GM23338 (cell line): ENCODE measurements at regions not wholly inside any gene's neighbourhood (a gene's known extent, or its start where the extent isn't known, plus 50 kb on each side); places are given as distances from the start of the nearest gene placed in this dataset.

Experiments
- ATAC-seq: fragments of 200-7000 bp; cut with Tn5 transposase; 3 replicates; pipeline ENCODE4 v1.9.1; 2020
- DNase-seq: peaks from one replicate; pipeline ENCODE4 v3.0.0-alpha.2; 2015; ENCODE audit warnings: low spot score
- H2AFZ ChIP-seq: fragments of 200-600 bp; sonication (generic); 2 replicates; pipeline ENCODE4 v1.8.0; 2016; ENCODE audit warnings: antibody characterized with exemption, mild to moderate bottlenecking, moderate library complexity
- H3F3A ChIP-seq: fragments of 200-600 bp; sonication (generic); replicated peaks from 2 replicates; pipeline ENCODE4 v1.8.0; 2017; ENCODE audit warnings: antibody characterized with exemption, mixed run types, low read depth
- H3K27ac ChIP-seq: fragments of 200-600 bp; sonication (generic); 2 replicates; pipeline ENCODE4 v1.6.1; 2016; ENCODE audit warnings: low read depth
- H3K27me3 ChIP-seq: fragments of 200-600 bp; sonication (generic); 2 replicates; pipeline ENCODE4 v1.8.0; 2016; ENCODE audit warnings: mild to moderate bottlenecking, mixed run types, moderate library complexity; ENCODE audit not compliant: insufficient read depth
- H3K36me3 ChIP-seq: fragments of 200-600 bp; sonication (generic); 2 replicates; pipeline ENCODE4 v1.8.0; 2016; ENCODE audit warnings: mild to moderate bottlenecking; ENCODE audit not compliant: insufficient read depth
- H3K4me1 ChIP-seq: fragments of 200-600 bp; sonication (generic); 2 replicates; pipeline ENCODE4 v1.8.0; 2016; ENCODE audit warnings: mild to moderate bottlenecking, moderate library complexity; ENCODE audit not compliant: insufficient read depth
- H3K4me2 ChIP-seq: fragments of 200-600 bp; sonication (generic); 2 replicates; pipeline ENCODE4 v1.7.1; 2017; ENCODE audit warnings: mixed run types
- H3K4me3 ChIP-seq: fragments of 200-600 bp; sonication (generic); 2 replicates; pipeline ENCODE4 v1.6.1; 2016; ENCODE audit warnings: mixed run types
- H3K79me2 ChIP-seq: fragments of 200-600 bp; sonication (generic); replicated peaks from 2 replicates; pipeline ENCODE4 v1.8.0; 2017; ENCODE audit warnings: mild to moderate bottlenecking; ENCODE audit not compliant: insufficient read depth
- H3K9me2 ChIP-seq: fragments of 200-600 bp; sonication (generic); 2 replicates; pipeline ENCODE4 v1.8.0; 2017; ENCODE audit not compliant: insufficient read depth
- H4K20me1 ChIP-seq: fragments of 200-600 bp; sonication (generic); replicated peaks from 2 replicates; pipeline ENCODE4 v1.8.0; 2017; ENCODE audit warnings: mild to moderate bottlenecking; ENCODE audit not compliant: insufficient read depth
- H3K27ac Mint-ChIP-seq: 2 replicates; pipeline ENCODE4 v1.8.0; 2020; ENCODE audit warnings: inconsistent platforms, mild to moderate bottlenecking, moderate library complexity, mixed read lengths
- H3K27me3 Mint-ChIP-seq: 3 replicates; pipeline ENCODE4 v1.8.0; 2022; ENCODE audit warnings: low read depth, mild to moderate bottlenecking, moderate library complexity, mixed read lengths, inconsistent platforms; ENCODE audit not compliant: insufficient read depth, poor library complexity
- H3K36me3 Mint-ChIP-seq: 3 replicates; pipeline ENCODE4 v1.8.0; 2021; ENCODE audit warnings: low read depth, mild to moderate bottlenecking, inconsistent platforms, moderate library complexity, mixed read lengths
- H3K4me1 Mint-ChIP-seq: 3 replicates; pipeline ENCODE4 v1.8.0; 2020; ENCODE audit warnings: mild to moderate bottlenecking, inconsistent platforms, mixed read lengths
- H3K4me3 Mint-ChIP-seq: 3 replicates; pipeline ENCODE4 v1.8.0; 2021; ENCODE audit warnings: moderate library complexity, mild to moderate bottlenecking, inconsistent platforms, mixed read lengths
- H3K9me3 Mint-ChIP-seq: 3 replicates; pipeline ENCODE4 v1.8.0; 2020; ENCODE audit warnings: moderate library complexity, mild to moderate bottlenecking, inconsistent platforms, mixed read lengths
- CREB1 ChIP-seq: fragments of 250-450 bp; sonication (Bioruptor Pico); IDR thresholded peaks from 2 replicates; pipeline ENCODE4 v1.5.0; 2020; ENCODE audit warnings: low read depth, mild to moderate bottlenecking, moderate library complexity
- EZH2 ChIP-seq: fragments of 200-600 bp; sonication (generic); IDR thresholded peaks from one replicate; pipeline ENCODE4 v1.8.0; 2017; ENCODE audit warnings: antibody characterized with exemption, mild to moderate bottlenecking, low read depth; ENCODE audit not compliant: unreplicated experiment
- EZH2phosphoT487 ChIP-seq: fragments of 200-600 bp; sonication (generic); IDR thresholded peaks from one replicate; pipeline ENCODE4 v1.8.1; 2018; ENCODE audit warnings: antibody characterized with exemption; ENCODE audit not compliant: unreplicated experiment
- JUNB ChIP-seq: IDR thresholded peaks from one replicate; pipeline ENCODE4 v1.6.1; 2016; ENCODE audit warnings: antibody characterized with exemption; ENCODE audit not compliant: unreplicated experiment
- NANOG ChIP-seq: IDR thresholded peaks from 2 replicates; pipeline ENCODE4 v1.6.1; 2016; ENCODE audit warnings: antibody characterized with exemption, borderline replicate concordance
- POLR2AphosphoS5 ChIP-seq: IDR thresholded peaks from 2 replicates; pipeline ENCODE4 v1.6.1; 2016; ENCODE audit warnings: antibody characterized with exemption, low read depth
- STAT1 ChIP-seq: IDR thresholded peaks from one replicate; pipeline ENCODE4 v1.6.1; 2016; ENCODE audit warnings: antibody characterized with exemption; ENCODE audit not compliant: unreplicated experiment
- ZNF114 ChIP-seq: fragments of 250-450 bp; sonication (Bioruptor Pico); IDR thresholded peaks from 2 replicates; pipeline ENCODE4 v1.5.0; 2020; ENCODE audit warnings: mild to moderate bottlenecking, moderate library complexity
- ZNF331 ChIP-seq: fragments of 250-450 bp; sonication (Bioruptor Pico); IDR thresholded peaks from 2 replicates; pipeline ENCODE4 v1.5.0; 2020; ENCODE audit warnings: low read depth, mild to moderate bottlenecking, moderate library complexity
- TF ChIP-seq, protein P1 (sequence below): IDR thresholded peaks from 2 replicates; pipeline ENCODE4 v1.6.1; 2016; ENCODE audit warnings: antibody characterized with exemption
- TF ChIP-seq, protein P2 (sequence below), 2 experiments: fragments of 200-600 bp in 1 of 2; sonication (generic) in 1 of 2; conservative IDR thresholded peaks; 2 replicates each; pipeline versions ENCODE4 v1.5.1 to v1.6.1; 2016 to 2017; ENCODE audit warnings: antibody characterized with exemption in 2 of 2, low read depth in 2 of 2, mild to moderate bottlenecking in 2 of 2, moderate library complexity in 1 of 2
- TF ChIP-seq, protein P3 (sequence below): fragments of 250-450 bp; sonication (Bioruptor Pico); IDR thresholded peaks from 2 replicates; pipeline ENCODE4 v1.5.0; 2020; ENCODE audit warnings: mild to moderate bottlenecking, moderate library complexity
- TF ChIP-seq, protein P4 (sequence below): IDR thresholded peaks from one replicate; pipeline ENCODE4 v1.6.1; 2018; ENCODE audit warnings: antibody characterized with exemption; ENCODE audit not compliant: unreplicated experiment

- Histone ChIP-seq H3K36me3 (no peaks in the 10 kb centered on the region), H3K4me2 (no peak overlapping the region), H3K9me2 (no peaks in the 10 kb centered on the region), H3K4me1 (peaks cover 20% of the 10 kb centered on the region), H3K27ac (no peak overlapping the region), H3K27me3 (no peaks in the 10 kb centered on the region), H3F3A (0 out of 2 replicates have a peak, but pooled peaks cover 5% of the 10 kb centered on the region), H4K20me1 (no peaks in the 10 kb centered on the region), H3K4me3 (no peak overlapping the region), H3K79me2 (no peaks in the 10 kb centered on the region; the same call in 1 of the 2 replicates), H2AFZ (no peak overlapping the region)
- DNase-seq: no peak
- Mint-ChIP-seq H3K27ac (no peak overlapping the region), H3K4me1 (peaks cover 25% of the 10 kb centered on the region), H3K4me3 (no peak overlapping the region), H3K36me3 (no peaks in the 10 kb centered on the region), H3K9me3 (no peaks in the 10 kb centered on the region), H3K27me3 (peaks cover 14% of the 10 kb centered on the region)
- TF ChIP-seq ZNF114 (CRISPR knock-in tag) (no peak), EZH2 (no peak), CREB1 (CRISPR knock-in tag) (no peak), POLR2AphosphoS5 (no peak), EZH2phosphoT487 (no peak), NANOG (no peak), JUNB (no peak), ZNF331 (CRISPR knock-in tag) (no peak), STAT1 (no peak)
- TF ChIP-seq, protein P1, sequence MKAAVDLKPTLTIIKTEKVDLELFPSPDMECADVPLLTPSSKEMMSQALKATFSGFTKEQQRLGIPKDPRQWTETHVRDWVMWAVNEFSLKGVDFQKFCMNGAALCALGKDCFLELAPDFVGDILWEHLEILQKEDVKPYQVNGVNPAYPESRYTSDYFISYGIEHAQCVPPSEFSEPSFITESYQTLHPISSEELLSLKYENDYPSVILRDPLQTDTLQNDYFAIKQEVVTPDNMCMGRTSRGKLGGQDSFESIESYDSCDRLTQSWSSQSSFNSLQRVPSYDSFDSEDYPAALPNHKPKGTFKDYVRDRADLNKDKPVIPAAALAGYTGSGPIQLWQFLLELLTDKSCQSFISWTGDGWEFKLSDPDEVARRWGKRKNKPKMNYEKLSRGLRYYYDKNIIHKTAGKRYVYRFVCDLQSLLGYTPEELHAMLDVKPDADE: no peak
- TF ChIP-seq, protein P2, sequence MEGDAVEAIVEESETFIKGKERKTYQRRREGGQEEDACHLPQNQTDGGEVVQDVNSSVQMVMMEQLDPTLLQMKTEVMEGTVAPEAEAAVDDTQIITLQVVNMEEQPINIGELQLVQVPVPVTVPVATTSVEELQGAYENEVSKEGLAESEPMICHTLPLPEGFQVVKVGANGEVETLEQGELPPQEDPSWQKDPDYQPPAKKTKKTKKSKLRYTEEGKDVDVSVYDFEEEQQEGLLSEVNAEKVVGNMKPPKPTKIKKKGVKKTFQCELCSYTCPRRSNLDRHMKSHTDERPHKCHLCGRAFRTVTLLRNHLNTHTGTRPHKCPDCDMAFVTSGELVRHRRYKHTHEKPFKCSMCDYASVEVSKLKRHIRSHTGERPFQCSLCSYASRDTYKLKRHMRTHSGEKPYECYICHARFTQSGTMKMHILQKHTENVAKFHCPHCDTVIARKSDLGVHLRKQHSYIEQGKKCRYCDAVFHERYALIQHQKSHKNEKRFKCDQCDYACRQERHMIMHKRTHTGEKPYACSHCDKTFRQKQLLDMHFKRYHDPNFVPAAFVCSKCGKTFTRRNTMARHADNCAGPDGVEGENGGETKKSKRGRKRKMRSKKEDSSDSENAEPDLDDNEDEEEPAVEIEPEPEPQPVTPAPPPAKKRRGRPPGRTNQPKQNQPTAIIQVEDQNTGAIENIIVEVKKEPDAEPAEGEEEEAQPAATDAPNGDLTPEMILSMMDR (conservative IDR thresholded peaks at IDR 0.05; ENCODE audit: low read depth in 2 of 2): no peak
- TF ChIP-seq, protein P3, sequence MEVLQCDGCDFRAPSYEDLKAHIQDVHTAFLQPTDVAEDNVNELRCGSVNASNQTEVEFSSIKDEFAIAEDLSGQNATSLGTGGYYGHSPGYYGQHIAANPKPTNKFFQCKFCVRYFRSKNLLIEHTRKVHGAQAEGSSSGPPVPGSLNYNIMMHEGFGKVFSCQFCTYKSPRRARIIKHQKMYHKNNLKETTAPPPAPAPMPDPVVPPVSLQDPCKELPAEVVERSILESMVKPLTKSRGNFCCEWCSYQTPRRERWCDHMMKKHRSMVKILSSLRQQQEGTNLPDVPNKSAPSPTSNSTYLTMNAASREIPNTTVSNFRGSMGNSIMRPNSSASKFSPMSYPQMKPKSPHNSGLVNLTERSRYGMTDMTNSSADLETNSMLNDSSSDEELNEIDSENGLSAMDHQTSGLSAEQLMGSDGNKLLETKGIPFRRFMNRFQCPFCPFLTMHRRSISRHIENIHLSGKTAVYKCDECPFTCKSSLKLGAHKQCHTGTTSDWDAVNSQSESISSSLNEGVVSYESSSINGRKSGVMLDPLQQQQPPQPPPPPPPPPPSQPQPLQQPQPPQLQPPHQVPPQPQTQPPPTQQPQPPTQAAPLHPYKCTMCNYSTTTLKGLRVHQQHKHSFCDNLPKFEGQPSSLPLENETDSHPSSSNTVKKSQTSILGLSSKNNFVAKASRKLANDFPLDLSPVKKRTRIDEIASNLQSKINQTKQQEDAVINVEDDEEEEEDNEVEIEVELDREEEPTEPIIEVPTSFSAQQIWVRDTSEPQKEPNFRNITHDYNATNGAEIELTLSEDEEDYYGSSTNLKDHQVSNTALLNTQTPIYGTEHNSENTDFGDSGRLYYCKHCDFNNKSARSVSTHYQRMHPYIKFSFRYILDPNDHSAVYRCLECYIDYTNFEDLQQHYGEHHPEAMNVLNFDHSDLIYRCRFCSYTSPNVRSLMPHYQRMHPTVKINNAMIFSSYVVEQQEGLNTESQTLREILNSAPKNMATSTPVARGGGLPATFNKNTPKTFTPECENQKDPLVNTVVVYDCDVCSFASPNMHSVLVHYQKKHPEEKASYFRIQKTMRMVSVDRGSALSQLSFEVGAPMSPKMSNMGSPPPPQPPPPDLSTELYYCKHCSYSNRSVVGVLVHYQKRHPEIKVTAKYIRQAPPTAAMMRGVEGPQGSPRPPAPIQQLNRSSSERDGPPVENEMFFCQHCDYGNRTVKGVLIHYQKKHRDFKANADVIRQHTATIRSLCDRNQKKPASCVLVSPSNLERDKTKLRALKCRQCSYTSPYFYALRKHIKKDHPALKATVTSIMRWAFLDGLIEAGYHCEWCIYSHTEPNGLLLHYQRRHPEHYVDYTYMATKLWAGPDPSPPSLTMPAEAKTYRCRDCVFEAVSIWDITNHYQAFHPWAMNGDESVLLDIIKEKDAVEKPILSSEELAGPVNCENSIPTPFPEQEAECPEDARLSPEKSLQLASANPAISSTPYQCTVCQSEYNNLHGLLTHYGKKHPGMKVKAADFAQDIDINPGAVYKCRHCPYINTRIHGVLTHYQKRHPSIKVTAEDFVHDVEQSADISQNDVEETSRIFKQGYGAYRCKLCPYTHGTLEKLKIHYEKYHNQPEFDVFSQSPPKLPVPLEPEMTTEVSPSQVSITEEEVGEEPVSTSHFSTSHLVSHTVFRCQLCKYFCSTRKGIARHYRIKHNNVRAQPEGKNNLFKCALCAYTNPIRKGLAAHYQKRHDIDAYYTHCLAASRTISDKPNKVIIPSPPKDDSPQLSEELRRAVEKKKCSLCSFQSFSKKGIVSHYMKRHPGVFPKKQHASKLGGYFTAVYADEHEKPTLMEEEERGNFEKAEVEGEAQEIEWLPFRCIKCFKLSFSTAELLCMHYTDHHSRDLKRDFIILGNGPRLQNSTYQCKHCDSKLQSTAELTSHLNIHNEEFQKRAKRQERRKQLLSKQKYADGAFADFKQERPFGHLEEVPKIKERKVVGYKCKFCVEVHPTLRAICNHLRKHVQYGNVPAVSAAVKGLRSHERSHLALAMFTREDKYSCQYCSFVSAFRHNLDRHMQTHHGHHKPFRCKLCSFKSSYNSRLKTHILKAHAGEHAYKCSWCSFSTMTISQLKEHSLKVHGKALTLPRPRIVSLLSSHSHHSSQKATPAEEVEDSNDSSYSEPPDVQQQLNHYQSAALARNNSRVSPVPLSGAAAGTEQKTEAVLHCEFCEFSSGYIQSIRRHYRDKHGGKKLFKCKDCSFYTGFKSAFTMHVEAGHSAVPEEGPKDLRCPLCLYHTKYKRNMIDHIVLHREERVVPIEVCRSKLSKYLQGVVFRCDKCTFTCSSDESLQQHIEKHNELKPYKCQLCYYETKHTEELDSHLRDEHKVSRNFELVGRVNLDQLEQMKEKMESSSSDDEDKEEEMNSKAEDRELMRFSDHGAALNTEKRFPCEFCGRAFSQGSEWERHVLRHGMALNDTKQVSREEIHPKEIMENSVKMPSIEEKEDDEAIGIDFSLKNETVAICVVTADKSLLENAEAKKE: no peak
- TF ChIP-seq, protein P4, sequence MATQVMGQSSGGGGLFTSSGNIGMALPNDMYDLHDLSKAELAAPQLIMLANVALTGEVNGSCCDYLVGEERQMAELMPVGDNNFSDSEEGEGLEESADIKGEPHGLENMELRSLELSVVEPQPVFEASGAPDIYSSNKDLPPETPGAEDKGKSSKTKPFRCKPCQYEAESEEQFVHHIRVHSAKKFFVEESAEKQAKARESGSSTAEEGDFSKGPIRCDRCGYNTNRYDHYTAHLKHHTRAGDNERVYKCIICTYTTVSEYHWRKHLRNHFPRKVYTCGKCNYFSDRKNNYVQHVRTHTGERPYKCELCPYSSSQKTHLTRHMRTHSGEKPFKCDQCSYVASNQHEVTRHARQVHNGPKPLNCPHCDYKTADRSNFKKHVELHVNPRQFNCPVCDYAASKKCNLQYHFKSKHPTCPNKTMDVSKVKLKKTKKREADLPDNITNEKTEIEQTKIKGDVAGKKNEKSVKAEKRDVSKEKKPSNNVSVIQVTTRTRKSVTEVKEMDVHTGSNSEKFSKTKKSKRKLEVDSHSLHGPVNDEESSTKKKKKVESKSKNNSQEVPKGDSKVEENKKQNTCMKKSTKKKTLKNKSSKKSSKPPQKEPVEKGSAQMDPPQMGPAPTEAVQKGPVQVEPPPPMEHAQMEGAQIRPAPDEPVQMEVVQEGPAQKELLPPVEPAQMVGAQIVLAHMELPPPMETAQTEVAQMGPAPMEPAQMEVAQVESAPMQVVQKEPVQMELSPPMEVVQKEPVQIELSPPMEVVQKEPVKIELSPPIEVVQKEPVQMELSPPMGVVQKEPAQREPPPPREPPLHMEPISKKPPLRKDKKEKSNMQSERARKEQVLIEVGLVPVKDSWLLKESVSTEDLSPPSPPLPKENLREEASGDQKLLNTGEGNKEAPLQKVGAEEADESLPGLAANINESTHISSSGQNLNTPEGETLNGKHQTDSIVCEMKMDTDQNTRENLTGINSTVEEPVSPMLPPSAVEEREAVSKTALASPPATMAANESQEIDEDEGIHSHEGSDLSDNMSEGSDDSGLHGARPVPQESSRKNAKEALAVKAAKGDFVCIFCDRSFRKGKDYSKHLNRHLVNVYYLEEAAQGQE: no peak
- ATAC-seq: no peak
Measured at GRCh38 chr4:3859571-3859970, 93.4 kb downstream of the ADRA2C start.
